Colonic mucosa (tissue), 4 donors: ENCODE measurements at regions not wholly inside any gene's neighbourhood (a gene's known extent, or its start where the extent isn't known, plus 50 kb on each side); places are given as distances from the start of the nearest gene placed in this dataset.

ENCODE experiments used
- DNase-seq: peaks from one replicate; pipeline ENCODE4 v3.0.0-alpha.2; 2020
- H3K27ac ChIP-seq: fragments of 200-600 bp; one replicate; pipeline ENCODE4 v1.8.0; 2021
- H3K27me3 ChIP-seq: fragments of 200-600 bp; one replicate; pipeline ENCODE4 v1.8.0; 2021
- H3K36me3 ChIP-seq: fragments of 200-600 bp; one replicate; pipeline ENCODE4 v1.8.0; 2021
- H3K4me1 ChIP-seq: fragments of 200-600 bp; one replicate; pipeline ENCODE4 v1.8.0; 2021; ENCODE audit warnings: mild to moderate bottlenecking
- H3K4me3 ChIP-seq: fragments of 200-600 bp; one replicate; pipeline ENCODE4 v1.8.0; 2021
- H3K9ac ChIP-seq, 2 donors: one replicate each; pipeline ENCODE4 v1.7.0; 2013; ENCODE audit warnings: control low read depth in 2 of 2, low read depth in 2 of 2, low read length in 2 of 2
- H3K9me3 ChIP-seq: fragments of 200-600 bp; one replicate; pipeline ENCODE4 v1.8.0; 2021
- intact Hi-C: fragments of 100-400 bp; cut with DNase I; formaldehyde crosslinking; loops from one replicate; pipeline ENCODE4 v1.14.1; 2022
- TF ChIP-seq, protein P1 (sequence below): fragments of 200-600 bp; IDR thresholded peaks from one replicate; pipeline ENCODE4 v1.8.0; 2022; ENCODE audit warnings: antibody characterized with exemption, mild to moderate bottlenecking
- donor health status: healthy.
- donor health status: DM: no; HTN: no; CAD: no.
- donor health status: DM: no; HTN: no; CAD: no.

DNA sequence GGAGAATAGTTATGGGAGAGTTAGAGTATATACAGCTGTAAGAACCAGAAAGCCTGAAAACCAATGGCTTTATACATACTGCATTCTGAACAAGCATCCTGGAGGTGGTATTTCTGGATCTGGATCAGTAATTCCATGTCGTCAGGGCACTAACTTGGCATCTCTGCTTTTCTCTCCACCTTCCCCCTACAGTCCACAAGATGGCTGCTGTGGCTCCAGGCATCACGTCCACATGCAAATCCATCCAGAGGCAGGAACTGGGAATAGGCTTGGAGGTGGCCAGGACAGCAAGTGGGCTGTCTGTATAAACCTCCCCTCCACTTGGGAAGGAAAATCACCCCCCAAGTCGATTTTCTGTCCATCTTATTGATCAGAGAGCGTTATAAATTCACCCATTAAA is 86.2 kb upstream of the WDR26 start:
- TF ChIP-seq, protein P1, sequence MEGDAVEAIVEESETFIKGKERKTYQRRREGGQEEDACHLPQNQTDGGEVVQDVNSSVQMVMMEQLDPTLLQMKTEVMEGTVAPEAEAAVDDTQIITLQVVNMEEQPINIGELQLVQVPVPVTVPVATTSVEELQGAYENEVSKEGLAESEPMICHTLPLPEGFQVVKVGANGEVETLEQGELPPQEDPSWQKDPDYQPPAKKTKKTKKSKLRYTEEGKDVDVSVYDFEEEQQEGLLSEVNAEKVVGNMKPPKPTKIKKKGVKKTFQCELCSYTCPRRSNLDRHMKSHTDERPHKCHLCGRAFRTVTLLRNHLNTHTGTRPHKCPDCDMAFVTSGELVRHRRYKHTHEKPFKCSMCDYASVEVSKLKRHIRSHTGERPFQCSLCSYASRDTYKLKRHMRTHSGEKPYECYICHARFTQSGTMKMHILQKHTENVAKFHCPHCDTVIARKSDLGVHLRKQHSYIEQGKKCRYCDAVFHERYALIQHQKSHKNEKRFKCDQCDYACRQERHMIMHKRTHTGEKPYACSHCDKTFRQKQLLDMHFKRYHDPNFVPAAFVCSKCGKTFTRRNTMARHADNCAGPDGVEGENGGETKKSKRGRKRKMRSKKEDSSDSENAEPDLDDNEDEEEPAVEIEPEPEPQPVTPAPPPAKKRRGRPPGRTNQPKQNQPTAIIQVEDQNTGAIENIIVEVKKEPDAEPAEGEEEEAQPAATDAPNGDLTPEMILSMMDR: no peak
- intact Hi-C loops: no loop called here
- no peaks in the 10 kb centered on the region for H3K36me3 ChIP-seq

DNA sequence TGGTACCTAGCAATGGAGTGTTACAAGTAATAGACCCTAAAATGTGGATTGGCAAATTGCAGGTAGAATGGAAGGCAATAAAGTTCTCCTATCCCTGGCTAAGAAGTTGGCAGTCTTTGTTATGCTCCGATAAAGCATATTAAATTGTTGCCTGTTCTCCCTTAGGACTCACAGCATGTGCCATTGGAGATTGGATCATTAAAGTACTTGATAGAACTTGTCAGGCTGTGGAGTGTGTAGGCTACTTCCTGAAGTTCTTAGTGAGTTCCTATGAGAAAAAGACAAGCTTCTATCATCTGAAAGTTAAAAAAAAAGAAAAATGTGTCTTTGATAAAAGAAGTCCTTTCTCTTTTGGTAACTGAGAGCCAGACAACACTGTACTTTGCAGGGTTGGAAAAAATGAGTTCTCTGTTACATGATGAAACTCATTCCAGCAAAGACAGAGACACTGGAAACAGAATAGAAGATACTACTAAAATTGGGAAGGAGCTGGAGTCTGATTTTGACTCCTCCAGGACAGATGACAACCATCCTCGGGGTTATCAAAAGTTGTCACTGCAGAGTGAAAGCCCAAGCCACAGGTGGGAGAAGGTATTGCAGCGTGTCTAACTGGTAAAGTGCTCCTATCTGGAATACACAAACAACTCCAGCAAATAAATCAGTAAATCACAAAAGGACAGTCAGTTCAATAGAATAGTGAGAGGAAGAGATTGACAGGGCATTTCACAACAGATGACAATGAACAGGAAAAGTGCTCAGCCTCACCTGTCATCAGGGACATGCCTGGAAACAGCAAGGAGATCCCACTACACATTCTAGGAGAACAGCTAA is 87.5 kb upstream of the WDR26 start:
- no peaks in the 10 kb centered on the region for H3K9me3 ChIP-seq
- intact Hi-C loops: no loop called here
- no peaks in the 10 kb centered on the region for H3K36me3 ChIP-seq
- no peak overlapping the region for H3K27ac ChIP-seq
- no peaks in the 10 kb centered on the region for H3K27me3 ChIP-seq
- H3K9ac ChIP-seq: no peak overlapping the region
- H3K4me3 ChIP-seq: no peak overlapping the region
- no peak for DNase-seq
- TF ChIP-seq, protein P1: no peak
- H3K4me1 ChIP-seq: no peaks in the 10 kb centered on the region

More for the DNA sequence above, 86.2 kb upstream of the WDR26 start:
- Histone ChIP-seq H3K4me3 (no peak overlapping the region), H3K4me1 (no peaks in the 10 kb centered on the region), H3K27me3 (no peaks in the 10 kb centered on the region), H3K27ac (no peak overlapping the region), H3K9me3 (no peaks in the 10 kb centered on the region), H3K9ac (no peak overlapping the region)
- DNase-seq: no peak

DNA sequence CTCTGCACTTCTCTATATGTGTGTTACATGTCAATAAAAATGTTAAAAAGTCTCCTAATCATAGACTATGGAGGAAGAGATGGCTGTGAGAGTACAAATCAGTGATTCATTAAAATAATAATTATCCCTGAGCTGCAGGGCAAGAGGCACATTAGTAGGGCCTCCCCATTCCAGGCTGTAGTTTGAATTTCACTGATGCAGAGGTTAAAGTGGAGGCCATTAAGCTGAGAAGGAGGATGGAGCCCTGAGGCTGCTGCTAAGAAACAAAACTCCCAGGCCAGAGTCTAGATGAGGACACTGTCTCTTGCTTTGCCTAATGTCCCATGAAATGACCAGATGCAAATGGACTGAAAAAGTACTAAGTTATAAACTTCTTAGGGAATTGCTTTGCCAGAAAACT is 89.1 kb upstream of the WDR26 start:
- Histone ChIP-seq H3K27ac (no peak overlapping the region), H3K9ac (no peak overlapping the region), H3K36me3 (no peaks in the 10 kb centered on the region), H3K9me3 (no peaks in the 10 kb centered on the region), H3K27me3 (no peaks in the 10 kb centered on the region), H3K4me3 (no peak overlapping the region), H3K4me1 (no peaks in the 10 kb centered on the region)
- intact Hi-C loops: no loop called here
- TF ChIP-seq, protein P1: no peak
- DNase-seq: no peak

DNA sequence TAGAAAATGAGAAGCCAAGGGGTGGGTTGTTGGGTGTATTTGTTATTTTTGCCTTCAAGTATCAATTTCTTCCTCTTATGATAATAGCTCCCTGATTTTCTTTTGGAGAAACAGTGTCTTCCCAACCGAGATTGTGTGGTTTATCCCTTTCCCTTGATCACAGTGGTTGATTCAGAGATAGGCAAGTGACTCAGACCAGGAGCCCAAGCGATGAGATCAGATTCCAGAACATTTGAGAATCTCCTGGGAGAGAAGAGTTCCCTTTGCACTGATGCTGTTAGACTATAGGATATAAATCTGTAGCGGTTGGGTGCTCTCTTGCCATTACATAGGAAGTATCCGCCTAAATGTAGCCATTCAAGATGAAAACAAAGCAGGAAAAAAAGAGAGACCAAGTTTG is 90.1 kb upstream of the WDR26 start:
- no peak for DNase-seq
- Histone ChIP-seq H3K27ac (no peak overlapping the region), H3K36me3 (no peaks in the 10 kb centered on the region), H3K27me3 (no peaks in the 10 kb centered on the region), H3K4me1 (no peaks in the 10 kb centered on the region), H3K9ac (no peak overlapping the region), H3K9me3 (no peaks in the 10 kb centered on the region), H3K4me3 (no peak overlapping the region)
- intact Hi-C loops: no loop called here
- TF ChIP-seq, protein P1: no peak

DNA sequence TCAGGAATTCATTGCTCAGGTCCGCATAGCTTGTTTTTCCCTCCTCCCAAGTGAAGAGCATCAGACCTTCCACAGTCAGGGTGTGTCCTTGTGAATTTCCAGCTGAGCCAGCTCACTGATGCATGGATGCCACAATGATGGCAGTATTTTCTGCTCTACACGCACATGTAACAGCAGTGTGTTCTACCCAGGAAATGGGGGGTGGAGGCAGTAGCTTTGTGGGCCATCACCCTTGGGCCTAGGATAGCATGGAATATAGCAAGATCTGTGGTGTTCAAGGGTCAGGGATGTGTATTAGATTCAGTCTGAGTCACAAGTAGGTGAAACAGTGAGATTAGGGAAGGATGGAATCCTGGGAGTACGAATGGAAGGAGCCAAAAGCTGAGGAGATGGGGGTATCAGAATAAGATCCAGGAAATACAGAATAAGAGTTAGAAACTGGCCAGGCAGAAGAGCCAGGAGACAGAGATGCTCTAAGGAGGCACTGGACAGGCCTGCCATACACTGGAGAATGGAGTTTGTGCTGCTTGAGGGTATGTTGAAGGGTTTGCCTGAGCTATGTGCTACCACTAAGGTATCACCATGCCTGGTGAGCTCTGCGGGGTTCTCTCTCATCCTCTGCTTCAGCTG is 90.6 kb upstream of the CNIH3 start:
- no peak overlapping the region for H3K4me3 ChIP-seq
- no peak overlapping the region for H3K27ac ChIP-seq
- no peak for DNase-seq
- H3K27me3 ChIP-seq: no peaks in the 10 kb centered on the region
- intact Hi-C loops: no loop called here
- H3K9me3 ChIP-seq: no peaks in the 10 kb centered on the region
- H3K4me1 ChIP-seq: no peaks in the 10 kb centered on the region
- TF ChIP-seq, protein P1: no peak
- no peaks in the 10 kb centered on the region for H3K36me3 ChIP-seq
- no peak overlapping the region for H3K9ac ChIP-seq
